Forelimb muscle (tissue), 1 donor: ENCODE measurements at regions not wholly inside any gene's neighbourhood (a gene's known extent, or its start where the extent isn't known, plus 50 kb on each side); places are given as distances from the start of the nearest gene placed in this dataset.

ENCODE experiments used
- DNase-seq: peaks from one replicate; pipeline ENCODE4 v3.0.0-alpha.2; 2013; ENCODE audit warnings: low read depth

DNA sequence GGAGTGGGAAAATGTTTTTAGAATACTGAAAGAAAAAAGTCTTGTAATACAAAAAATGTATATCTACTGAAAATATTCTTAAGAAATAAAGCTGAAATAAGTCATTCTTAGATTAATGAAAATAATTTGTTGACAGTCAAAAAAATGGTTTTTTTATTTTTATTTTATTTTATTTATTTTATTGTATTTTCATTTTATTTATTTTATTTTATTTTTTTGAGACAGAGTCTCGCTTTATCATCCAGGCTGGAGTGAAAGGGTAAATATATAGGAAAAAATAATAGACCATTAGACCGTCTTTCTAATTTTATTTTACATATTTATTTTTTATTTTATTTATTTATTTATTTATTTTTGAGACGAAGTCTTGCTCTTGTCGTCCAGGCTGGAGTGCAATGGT, 1583.6 kb upstream of the TMEFF2 start:
- DNase-seq = no peak

DNA sequence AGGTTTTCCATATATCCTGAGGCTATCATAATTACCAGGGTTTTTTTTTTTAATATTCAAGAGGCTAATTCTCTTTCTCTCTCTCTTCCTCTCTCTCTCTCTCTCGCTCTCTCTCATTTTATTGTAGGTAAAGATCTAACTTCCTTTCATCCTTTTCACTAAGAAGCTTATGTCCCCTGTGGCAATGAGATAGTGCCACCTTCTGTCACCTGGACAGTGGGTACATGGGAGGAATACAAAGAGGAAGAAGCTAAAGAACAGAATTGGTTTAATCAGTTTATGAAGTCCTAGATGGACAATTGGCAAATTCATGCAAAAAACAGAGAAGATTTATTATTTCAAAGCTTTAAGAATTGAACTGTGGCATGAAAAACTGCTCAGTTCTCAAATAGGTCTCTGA, 1582.3 kb upstream of the TMEFF2 start:
- DNase-seq = no peak

DNA sequence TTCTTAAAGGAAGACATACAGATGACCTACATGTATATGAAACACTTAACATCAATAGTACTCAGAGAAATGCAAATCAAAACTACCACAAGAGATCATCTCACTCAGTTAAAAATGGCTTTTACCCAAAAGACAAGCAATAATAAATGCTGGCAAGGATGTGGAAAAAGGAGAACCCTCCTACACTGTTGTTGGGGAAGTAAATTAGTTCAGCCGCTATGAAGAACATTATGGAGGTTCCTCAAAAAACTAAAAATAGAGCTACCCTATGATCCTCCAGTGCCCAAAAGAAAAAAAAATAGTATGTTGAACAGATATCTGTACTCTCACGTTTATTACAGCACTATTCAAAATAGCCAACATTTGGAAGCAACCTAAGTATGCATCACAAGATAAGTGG, 1579.4 kb upstream of the TMEFF2 start:
- DNase-seq = no peak

DNA sequence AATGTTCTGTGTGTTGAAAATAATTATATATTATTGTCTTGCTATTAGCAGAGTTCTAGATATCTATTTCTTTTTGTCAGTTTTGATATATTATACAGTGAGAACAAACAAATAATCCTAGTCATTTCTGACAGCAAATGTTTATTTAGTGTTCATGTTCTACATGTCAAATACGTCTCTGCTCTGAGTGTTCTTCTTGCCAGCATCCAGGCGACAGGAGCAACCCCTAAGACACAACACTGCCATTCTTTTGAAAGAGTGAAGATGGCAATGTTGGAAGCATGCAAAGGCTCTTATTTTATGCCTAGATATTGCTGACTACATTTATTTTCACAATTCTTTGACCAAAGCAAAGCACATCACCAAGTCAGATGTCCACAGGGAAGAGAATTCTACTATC, 1556.6 kb upstream of the TMEFF2 start:
- DNase-seq = no peak

DNA sequence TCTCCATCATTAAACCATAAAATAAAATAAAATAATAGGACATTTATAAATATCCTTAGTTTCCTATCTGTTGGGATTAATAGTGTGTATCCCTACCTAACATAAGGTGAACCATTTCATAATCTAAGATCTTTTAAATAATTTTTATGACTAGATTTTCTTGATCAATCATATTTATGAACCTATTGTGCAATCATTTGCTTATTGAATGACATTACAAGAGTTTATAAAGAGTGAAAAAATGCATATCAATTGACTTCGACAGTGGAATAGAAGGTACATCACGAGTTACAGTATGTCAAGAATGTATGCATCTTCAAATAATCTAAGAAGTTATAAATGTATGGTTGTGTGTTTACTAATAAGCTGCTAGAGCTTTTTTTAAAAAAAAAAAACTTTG, 1554.8 kb upstream of the TMEFF2 start:
- no peak for DNase-seq

DNA sequence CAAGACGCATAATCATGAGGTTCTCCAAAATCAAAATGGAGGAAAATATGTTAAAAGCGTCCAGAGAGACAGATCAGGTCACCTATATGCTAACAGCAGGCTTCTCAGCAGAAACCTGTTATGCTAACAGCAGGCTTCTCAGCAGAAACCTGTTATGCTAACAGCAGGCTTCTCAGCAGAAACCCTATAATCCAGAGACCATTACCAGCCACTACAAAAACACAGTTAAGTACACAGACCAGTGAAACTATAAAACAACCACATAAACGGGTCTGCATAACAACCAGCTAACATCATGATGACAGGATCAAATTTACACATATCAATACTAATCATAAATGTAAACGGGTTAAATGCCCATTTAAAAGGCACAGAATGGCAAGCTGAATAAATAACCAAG, 1548.4 kb upstream of the TMEFF2 start:
- no peak for DNase-seq

DNA sequence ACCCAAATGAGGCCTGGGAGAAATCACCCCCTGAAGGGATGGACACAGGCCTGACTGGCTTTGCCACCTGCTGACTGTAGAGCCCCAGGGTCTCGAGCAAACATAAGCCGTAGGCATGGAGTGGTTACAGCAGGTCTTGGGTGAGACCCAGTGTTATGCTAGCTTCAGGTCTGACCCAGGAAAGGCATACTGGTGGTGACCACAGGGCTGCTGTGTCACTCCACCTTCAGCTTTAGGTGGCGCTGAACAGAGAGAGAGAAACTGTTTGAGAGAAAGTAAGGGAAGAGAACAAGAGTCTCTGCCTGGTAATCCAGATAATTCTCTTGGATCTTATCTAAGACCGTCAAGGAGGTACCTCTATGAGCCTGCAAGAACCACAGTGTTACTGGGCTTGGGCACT, 1544.2 kb upstream of the TMEFF2 start:
- no peak for DNase-seq

DNA sequence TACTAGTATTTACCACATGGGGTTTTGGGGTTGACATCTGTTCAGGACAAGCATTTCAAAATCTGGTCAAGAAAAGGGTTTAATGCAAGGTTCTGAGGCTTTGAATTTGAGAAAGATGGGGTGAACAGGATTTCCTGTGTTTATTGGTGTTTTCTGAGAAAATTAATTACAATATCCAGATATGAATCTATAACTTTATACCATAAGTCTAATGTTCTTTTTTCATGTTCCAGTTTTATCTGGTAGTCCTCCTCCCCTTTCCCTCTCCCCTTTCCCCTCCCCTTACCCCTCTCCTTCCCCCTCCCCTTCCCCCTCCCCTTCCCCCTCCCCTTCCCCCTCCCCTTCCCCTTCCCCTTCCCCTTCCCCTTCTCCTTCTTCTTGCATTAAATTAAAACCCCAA, 1518.2 kb upstream of the TMEFF2 start:
- DNase-seq = no peak

DNA sequence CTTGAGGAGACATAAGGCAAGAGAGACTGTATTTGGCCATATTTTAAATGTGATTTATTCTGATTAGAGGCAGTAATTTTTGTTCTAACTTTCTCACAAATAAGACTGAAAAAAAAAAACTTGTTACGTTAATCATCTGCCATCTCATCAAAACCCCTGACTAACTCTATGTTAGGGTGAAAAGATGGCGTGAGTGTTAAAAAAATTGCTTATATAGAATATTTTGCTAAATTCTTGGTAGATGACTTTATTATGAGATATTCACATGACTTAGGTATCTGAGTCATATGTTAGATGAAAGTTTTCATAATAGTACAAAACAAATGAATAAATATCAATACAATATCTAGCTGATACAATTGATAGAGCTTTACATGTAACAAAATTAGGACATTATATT, 1508.7 kb upstream of the TMEFF2 start:
- no peak for DNase-seq

DNA sequence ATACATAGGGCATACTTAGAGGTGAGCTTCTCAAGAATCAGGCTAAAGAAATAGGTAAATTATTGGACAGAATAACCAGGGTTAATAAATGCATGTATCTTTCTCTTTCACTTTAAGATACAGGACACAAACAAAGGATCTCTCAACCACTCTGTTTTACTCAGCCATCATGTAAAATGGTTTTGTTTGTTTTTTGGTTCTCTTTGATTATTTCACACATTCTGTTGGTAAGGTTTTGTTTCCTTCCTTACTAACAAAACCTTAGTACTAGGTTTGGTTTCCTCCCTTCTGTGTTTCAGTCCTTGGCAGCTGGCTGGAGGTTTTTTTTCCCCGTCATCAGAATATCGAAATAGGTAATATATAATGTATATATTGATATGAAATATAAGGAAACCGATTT, 1506.8 kb upstream of the TMEFF2 start:
- no peak for DNase-seq

DNA sequence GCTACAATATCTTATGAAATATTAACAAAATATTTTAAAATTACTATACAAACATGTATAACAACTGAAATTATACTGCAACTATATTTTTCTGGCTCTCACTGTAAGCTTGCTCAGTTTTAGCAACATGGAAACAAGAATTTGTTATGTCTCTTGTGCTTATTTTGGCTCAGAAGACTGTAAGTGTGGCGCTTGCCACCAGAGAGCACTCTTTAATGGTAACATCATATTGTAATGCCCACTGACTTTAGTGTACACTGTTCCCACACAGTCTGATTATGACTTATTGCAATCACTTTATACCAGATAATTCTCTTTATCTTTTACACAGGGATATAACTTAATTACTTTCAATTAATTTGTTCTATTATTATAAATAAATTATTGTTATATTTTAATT, 1500.6 kb upstream of the TMEFF2 start:
- no peak for DNase-seq

DNA sequence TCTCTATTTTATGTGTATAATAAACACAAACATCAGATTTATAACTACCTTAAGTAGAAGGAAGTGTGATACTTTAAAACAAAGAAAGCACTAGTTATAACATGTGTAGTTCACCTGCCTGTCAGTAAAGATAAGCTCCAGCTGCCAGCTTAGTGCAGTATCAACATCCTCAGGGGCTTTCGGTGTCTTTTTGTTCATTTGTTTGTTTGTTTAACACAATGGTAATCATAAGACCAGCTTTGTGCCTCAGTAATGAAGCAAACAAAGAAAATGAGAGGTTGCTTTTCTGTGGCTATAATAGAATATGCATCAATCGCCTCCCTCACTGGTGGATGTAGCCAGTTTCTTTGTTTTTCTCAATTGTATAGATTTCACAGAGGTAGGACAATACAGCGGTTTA, 1499.0 kb upstream of the TMEFF2 start:
- DNase-seq = no peak

DNA sequence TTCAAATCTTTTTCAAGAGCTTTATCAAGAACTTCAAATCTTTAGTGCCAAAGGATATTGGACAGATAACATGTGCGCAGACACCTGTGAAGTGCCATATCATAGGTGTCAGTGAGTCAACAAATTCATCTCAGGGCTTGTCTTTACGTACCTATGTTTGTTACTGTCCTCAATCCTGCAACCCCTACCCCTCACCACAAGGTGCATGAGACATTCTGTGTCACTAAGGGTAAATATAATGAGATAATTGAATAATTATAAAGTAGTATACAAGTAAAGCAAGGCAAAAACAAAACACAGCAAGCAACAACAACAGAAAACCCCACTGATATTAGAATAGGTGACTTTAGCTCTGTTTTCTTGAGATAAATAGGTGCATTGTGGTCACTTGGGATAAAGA, 1495.8 kb upstream of the TMEFF2 start:
- no peak for DNase-seq

DNA sequence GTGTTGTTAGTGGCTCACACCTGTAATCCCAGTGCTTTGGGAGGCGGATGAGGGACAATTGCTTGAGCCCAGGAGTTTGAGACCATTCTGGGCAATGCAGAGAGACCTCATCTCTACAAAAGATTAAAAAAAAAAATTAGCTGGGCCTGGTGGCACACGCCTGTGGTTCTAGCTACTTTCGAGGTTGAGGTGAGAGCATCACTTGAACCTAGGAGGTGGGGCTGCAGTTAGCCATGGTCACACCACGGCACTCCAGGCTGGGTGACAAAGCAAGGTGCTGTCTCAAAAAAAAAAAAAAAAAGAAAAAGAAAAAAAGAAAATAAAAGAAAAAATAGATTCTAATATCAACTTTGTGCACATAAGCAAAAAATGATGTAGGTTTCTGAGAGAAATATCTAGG, 1492.5 kb upstream of the TMEFF2 start:
- DNase-seq = no peak

DNA sequence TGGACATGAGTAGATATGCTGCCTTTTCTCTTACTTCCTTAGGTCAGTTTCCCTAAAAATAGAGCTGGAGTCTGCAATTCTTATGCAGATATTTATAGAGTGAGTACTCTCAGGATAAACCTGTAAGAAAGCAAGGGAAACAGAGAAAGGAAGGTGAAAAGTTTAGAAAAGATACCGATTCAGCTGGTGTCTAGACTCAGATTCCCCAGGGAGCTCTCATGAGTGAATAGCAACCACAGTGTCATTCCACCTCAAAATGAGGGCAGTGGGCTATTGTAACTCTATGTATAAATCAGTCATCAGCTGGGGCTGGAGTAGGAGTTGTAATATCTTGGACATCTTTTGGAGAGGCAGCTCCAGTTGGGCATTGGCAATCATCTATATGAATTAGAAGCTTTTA, 1485.1 kb upstream of the TMEFF2 start:
- DNase-seq = no peak

DNA sequence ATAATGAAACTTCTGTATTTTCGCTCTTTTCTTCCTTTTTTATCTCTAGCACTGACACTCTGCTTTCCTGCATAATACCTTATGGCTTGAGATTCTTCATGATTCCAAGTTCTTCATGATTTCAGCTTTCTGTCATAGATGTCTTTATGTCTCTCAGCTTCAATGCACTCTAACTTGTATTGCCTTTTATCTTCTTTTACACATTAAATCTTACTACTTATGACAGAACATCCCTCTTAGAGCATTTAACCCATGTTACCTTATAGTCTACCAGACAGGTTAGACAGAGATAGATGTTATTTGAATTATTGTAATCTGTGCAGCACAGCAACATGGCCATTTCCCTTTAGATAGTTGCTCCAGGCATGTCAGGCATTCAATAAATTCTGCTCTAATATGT, 1475.7 kb upstream of the TMEFF2 start:
- DNase-seq = no peak

DNA sequence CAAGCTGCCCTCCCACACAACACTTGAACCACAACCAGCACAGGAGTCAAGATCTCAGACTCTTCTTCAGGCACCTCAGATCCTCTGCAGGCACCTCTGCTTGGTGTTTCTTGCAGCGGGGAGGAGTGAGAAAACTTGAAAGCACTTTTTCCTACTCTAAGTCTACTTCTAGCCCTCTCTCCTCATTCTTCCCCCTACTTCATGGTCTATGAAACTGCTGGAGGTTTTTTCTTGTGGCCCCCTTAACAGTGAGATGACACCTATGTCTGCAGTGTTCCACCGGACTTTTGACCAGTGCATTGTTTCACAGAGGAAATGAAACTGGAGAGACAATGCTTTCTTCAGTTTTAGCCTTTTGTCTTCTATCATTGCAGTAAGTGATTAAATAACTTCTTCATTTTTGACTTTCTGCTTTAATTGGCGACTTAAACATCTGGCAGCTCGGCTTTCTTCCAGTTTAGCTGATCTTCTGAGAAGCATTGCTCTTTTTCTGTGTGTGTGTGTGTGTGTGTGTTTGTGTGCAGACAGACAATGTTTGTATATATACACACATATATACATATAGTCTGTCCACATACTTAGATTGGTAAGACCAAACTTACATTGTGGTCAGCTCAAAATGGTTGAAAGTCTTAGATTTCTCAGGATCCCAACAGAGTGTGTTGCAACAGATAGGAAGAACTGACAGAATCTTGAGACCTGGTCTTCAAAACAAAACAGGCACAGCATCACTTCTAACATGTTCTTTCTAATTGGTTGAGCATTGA, 1474.0 kb upstream of the TMEFF2 start:
- DNase-seq = no peak

DNA sequence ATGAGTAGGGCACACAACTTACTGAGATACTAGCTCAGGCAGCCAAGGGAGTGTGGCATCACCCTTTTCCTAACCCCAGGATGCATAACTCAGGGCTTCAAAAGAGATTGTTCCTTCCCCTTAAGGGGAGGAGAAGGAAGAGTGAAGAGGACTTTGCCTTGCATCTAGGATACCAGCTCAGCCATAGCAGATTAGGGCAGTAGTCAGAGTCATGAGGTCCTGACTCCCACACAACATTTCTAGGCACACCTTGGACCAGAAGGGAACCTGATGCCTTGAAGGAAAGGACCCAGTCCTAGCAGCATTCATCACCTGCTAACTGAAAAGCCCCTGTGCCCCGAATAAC, 1433.2 kb upstream of the TMEFF2 start:
- DNase-seq = no peak

DNA sequence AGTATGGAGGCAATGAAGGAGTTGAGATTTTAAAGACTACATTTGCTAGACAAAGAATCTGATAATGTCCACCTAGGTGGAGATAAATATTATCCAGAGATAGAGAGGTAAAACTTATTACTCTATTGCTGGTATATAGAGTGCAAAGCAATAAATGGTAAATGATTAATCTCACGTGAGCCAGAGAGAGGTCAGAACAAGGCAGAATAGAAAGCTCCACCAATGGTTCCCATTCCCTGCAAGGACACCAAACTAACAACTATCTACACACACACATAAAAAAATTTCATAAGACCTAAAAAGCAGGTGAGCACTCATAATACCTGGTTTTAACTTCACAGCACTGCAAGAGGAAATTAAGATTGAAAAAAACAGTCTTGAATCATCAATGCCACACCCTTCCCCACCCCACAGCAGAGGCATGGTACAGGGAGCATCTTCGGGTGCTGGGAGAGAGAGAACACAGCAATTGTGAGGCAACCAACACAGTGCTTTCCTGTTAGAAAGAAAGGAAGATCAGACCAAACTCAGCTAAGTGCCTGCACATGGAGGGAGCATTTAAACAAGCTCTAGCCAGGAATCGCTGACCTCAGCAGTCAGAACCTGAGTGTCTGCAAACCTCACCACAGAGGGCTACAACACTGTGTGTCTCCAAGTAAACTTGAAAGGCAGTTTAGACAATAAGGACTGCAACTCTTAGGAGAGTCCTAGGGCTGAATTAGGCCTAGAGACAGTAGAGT, 1432.6 kb upstream of the TMEFF2 start:
- no peak for DNase-seq

DNA sequence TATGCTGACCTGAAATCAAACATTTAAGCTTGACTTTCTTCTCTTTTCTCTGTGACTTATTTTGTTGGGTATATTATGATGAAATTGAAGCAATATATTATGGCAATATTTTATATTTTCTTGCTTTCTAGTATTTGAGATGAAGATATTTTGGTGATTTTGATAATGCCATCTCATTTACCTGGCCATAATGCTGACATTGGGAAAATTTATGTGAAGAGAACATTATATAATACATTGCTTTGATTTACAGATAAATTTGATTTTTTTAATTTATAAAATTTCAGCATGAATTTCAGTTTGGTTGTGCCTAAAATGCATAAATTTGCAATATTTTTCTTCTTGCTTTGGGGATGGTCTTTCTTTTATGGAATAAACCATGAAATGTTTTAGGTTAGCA, 1413.7 kb upstream of the TMEFF2 start:
- no peak for DNase-seq

DNA sequence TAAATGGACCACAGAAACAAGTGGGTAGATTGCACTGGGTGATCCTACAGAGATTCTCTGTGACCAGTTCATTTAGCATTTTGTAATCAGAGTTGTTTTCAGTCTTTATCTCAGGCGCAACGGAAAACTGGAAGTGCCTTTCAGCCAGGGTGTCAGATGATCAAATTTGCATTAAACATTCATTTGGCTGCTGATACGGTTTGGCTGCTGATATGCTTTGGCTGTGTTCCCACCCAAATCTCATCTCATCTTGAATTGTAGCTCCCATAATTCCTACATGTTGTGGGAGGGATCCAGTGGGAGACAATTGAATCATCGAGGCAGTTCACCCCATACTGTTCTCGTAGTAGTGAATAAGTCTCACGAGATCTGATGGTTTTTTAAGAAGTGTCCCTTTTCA, 1396.1 kb upstream of the TMEFF2 start:
- no peak for DNase-seq

DNA sequence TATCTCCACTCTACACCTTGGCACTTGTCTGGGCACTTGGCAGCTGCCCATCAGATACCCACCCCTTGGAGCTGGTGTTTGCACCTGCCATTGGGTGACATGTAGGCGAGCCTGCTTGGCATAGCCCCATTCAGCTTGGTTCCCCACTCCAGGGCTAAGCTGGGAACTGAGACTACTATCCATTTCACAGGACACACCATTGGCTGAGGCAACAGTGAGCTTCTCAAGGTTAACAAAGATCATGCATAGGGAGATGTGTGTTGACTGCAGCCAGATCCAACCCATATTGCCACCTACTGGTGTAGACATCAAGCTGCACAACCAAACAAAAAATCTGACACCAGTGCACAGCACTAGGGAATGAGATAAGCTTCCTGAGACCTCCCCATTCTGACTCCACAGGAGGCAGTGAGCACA, 1389.8 kb upstream of the TMEFF2 start:
- no peak for DNase-seq

DNA sequence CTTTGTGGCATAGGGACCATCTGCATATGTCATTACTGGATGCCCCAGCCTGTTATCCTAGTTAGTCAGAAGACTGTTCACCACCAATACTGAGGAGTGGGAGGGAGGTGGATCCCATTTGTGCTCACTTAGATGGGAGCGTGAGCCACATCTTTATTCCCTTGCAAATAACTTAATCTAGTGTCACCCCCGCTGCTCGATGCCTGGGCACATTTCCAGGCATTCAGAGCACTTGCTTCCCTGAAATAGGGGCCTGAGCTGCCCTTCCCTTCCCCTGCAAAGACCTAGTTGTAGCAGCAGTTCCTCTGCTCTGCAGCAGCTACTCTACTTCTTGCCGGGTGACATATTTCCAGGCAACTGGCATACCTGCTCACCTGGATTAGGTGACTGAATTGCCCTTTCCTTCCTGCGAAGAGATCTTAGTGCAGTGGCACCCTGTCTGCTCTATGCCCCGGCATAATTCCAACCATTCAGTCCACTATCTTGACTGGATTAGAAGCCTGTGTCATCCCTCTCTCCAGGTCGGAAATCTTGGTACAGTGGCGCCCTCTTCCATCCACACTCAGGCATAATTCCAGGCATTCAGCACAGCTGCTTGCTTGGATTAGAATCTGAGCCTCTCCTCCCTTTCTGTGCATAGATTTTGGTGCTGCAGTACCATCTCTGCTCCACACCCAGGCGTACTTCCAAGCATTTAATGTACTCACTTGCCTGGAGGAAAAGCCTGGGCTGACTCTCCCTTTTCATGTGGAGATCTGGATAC, 1389.1 kb upstream of the TMEFF2 start:
- DNase-seq = no peak
